Activated CD8-positive, alpha-beta T cell treated with anti-CD3 and anti-CD28 coated beads for 36 hours (primary cell): ENCODE measurements at regions not wholly inside any gene's neighbourhood (a gene's known extent, or its start where the extent isn't known, plus 50 kb on each side); places are given as distances from the start of the nearest gene placed in this dataset.

Source experiments
- ATAC-seq: fragments of 200-7000 bp; cut with Tn5 transposase; one replicate; pipeline ENCODE4 v1.10.0; 2021; ENCODE audit warnings: mild to moderate bottlenecking, moderate library complexity
- CTCF ChIA-PET: fragments of 350-600 bp; sonication (Branson Sonifier 250); formaldehyde crosslinking; loops from one replicate; lab custom pipeline; 2021; ENCODE audit warnings: antibody characterized with exemption; lab: Charles Lee
- POLR2A ChIA-PET: fragments of 350-600 bp; sonication (Branson Sonifier 250); formaldehyde crosslinking; loops from one replicate; lab custom pipeline; 2021; ENCODE audit warnings: antibody characterized with exemption; lab: Charles Lee
- DNase-seq: peaks from one replicate; pipeline ENCODE4 v3.0.0-alpha.2; 2020
- H3K27ac Mint-ChIP-seq: one replicate; pipeline ENCODE4 v1.8.0; 2021; ENCODE audit warnings: mild to moderate bottlenecking, mixed read lengths
- H3K27me3 Mint-ChIP-seq: one replicate; pipeline ENCODE4 v1.8.0; 2021; ENCODE audit warnings: mixed read lengths
- H3K36me3 Mint-ChIP-seq: one replicate; pipeline ENCODE4 v1.8.0; 2021; ENCODE audit warnings: low read depth, mixed read lengths
- H3K4me1 Mint-ChIP-seq: one replicate; pipeline ENCODE4 v1.8.0; 2021; ENCODE audit warnings: low read depth, mixed read lengths
- H3K4me3 Mint-ChIP-seq: one replicate; pipeline ENCODE4 v1.8.0; 2021; ENCODE audit warnings: mild to moderate bottlenecking, moderate library complexity, mixed read lengths
- H3K9me3 Mint-ChIP-seq: one replicate; pipeline ENCODE4 v1.8.0; 2021; ENCODE audit warnings: mixed read lengths
- CTCF ChIP-seq: fragments of 200-600 bp; IDR thresholded peaks from one replicate; pipeline ENCODE4 v1.8.0; 2022; ENCODE audit warnings: antibody characterized with exemption, mild to moderate bottlenecking
- intact Hi-C: fragments of 100-400 bp; cut with micrococcal nuclease; formaldehyde crosslinking; loops from one replicate; pipeline ENCODE4 v1.10.0; 2022

DNA sequence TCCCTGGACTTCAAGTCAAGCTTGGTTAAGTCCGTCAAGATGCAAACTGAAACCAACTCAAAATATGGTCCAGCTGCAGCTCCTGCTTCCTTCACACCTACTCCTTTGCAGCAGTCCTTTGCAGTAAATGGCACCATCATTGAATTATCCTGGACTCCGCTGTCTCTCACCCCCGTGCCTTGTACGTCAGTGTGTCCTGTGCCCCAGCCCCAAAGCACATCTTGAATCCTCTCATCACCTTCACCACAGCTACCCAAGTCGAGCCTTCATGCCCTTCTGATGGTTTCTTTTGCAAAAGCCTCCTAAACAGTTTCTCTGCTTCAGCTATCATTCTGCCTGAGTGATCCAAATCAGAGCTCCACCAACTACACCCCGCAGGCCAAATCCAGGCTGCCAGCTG lies 88.4 kb upstream of the LEP start:
- no peak overlapping the region for H3K4me3 Mint-ChIP-seq
- ChIA-PET POLR2A (no interaction called here), CTCF (interaction anchor here (1.3 kb wide), 1 partner anchor 17 kb away, joined by 4 read pairs; no protein-coding TSS in a partner anchor)
- H3K4me1 Mint-ChIP-seq: peaks cover 2% of the 10 kb centered on the region
- no peaks in the 10 kb centered on the region for H3K9me3 Mint-ChIP-seq
- intact Hi-C loops: no loop called here
- no peak for ATAC-seq
- no peak for DNase-seq
- H3K27me3 Mint-ChIP-seq: peaks cover 14% of the 10 kb centered on the region
- H3K36me3 Mint-ChIP-seq: no peaks in the 10 kb centered on the region
- no peak overlapping the region for H3K27ac Mint-ChIP-seq
- TF ChIP-seq CTCF: no peak

- no peaks in the 10 kb centered on the region for H3K9me3 Mint-ChIP-seq
- H3K27ac Mint-ChIP-seq: no peak overlapping the region
- H3K36me3 Mint-ChIP-seq: no peaks in the 10 kb centered on the region
- H3K27me3 Mint-ChIP-seq: peaks cover 9% of the 10 kb centered on the region
- POLR2A ChIA-PET: no interaction called here
- intact Hi-C loops: no loop called here
- no peak overlapping the region for H3K4me3 Mint-ChIP-seq
- DNase-seq (no peak), ATAC-seq (no peak)
- CTCF ChIA-PET: interaction anchor here (1.3 kb wide), 1 partner anchor 18 kb away, joined by 4 read pairs; no protein-coding TSS in a partner anchor
- H3K4me1 Mint-ChIP-seq: peaks cover 2% of the 10 kb centered on the region
- TF ChIP-seq CTCF: no peak
These were observed 87.6 kb upstream of the LEP start for GRCh38 chr7:128153436-128153835.

GRCh38 chr7:128154504-128154903 lies 86.6 kb upstream of the LEP start:
- Mint-ChIP-seq H3K27ac (no peak overlapping the region), H3K27me3 (peaks cover 5% of the 10 kb centered on the region), H3K36me3 (no peaks in the 10 kb centered on the region), H3K4me3 (no peak overlapping the region), H3K4me1 (peaks cover 2% of the 10 kb centered on the region), H3K9me3 (no peaks in the 10 kb centered on the region)
- intact Hi-C loops: no loop called here
- DNase-seq: no peak
- ATAC-seq: no peak
- TF ChIP-seq CTCF: no peak
- ChIA-PET CTCF (interaction anchor here (1.8 to 1.9 kb wide), 2 partner anchors 11 to 19 kb away, joined by 6 to 7 read pairs; no protein-coding TSS in a partner anchor), POLR2A (interaction anchor here (1.4 kb wide), 1 partner anchor 9 kb away, joined by 3 read pairs; no protein-coding TSS in a partner anchor)

DNA sequence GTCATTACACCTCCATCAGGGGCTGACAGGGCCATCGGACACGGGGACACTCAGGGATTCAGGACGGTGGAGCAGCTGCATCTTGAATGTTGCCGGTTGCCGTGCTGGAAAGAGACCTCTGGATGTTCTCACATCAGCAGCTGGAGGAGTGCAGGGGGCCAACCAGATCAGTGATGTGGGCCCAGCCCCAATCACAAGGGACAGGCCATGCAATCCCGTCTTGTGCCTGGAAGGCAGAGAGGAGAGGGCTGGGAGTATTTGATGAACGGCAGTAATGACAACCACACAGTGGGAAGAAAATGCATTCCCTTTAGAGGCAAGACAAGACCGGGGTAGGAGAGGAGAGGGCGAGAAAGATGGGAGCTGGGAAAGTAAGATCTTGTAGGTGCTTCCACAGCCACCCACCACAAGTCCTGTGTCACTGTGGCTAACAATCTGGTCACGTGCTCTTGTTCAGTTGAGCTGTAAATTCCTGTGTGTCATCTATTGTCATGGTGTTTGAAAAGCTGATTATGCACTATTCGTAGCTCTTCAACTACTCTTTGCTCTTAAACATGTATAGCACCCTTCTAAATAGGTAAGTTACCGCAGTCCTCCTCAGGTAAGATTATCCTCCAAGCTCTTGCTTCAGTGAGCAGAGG lies 85.9 kb upstream of the LEP start:
- intact Hi-C loops: no loop called here
- Mint-ChIP-seq H3K27me3 (peaks cover 4% of the 10 kb centered on the region), H3K36me3 (no peaks in the 10 kb centered on the region), H3K9me3 (no peaks in the 10 kb centered on the region), H3K4me1 (peaks cover 2% of the 10 kb centered on the region), H3K4me3 (no peak overlapping the region), H3K27ac (no peak overlapping the region)
- DNase-seq (peak; percentile 23), ATAC-seq (peak; percentile 55)
- no peak for TF ChIP-seq CTCF
- ChIA-PET CTCF (interaction anchor here (1.2 to 1.9 kb wide), 3 partner anchors 10 to 54 kb away, joined by 3 to 7 read pairs (median 6); no protein-coding TSS in a partner anchor), POLR2A (interaction anchor here (0.7 to 1.4 kb wide), 2 partner anchors 9 to 436 kb away, joined by 3 read pairs; no protein-coding TSS in a partner anchor)

DNA sequence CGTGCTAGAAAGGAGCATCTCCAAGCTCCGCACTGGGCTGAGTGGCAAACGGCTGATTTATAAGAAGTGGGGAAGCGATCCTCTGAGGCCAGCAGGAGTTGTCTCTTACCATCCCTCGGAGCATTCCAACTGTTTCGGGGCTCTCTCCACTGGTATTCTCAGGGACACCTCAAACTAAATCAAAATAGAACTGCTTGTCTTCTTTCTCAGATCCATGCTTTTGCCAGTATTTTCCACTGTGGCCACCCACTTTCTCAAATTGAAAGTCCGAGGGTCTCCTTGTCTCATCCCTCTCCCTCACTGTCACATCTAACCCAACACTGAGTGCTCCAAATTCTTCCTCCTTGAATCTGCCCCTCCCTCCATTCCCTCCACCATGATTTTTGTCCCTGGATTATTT lies 83.2 kb upstream of the LEP start:
- H3K36me3 Mint-ChIP-seq: no peaks in the 10 kb centered on the region
- ChIA-PET CTCF (no interaction called here), POLR2A (no interaction called here)
- H3K9me3 Mint-ChIP-seq: no peaks in the 10 kb centered on the region
- intact Hi-C loops: no loop called here
- ATAC-seq (no peak), DNase-seq (no peak)
- no peak for TF ChIP-seq CTCF
- peaks cover 11% of the 10 kb centered on the region for H3K27me3 Mint-ChIP-seq
- no peak overlapping the region for H3K4me3 Mint-ChIP-seq
- H3K4me1 Mint-ChIP-seq: peaks cover 2% of the 10 kb centered on the region
- H3K27ac Mint-ChIP-seq: no peak overlapping the region
